Hematopoietic multipotent progenitor cell treated with erythropoietin and hydrocortisone succinate and interleukin-3 and kit ligand, for 17 days (in vitro differentiated cells): ENCODE measurements at regions not wholly inside any gene's neighbourhood (a gene's known extent, or its start where the extent isn't known, plus 50 kb on each side); places are given as distances from the start of the nearest gene placed in this dataset.

Experiments
- DNase-seq: peaks from one replicate; pipeline ENCODE4 v3.0.0-alpha.2; 2015; ENCODE audit warnings: low spot score

DNA sequence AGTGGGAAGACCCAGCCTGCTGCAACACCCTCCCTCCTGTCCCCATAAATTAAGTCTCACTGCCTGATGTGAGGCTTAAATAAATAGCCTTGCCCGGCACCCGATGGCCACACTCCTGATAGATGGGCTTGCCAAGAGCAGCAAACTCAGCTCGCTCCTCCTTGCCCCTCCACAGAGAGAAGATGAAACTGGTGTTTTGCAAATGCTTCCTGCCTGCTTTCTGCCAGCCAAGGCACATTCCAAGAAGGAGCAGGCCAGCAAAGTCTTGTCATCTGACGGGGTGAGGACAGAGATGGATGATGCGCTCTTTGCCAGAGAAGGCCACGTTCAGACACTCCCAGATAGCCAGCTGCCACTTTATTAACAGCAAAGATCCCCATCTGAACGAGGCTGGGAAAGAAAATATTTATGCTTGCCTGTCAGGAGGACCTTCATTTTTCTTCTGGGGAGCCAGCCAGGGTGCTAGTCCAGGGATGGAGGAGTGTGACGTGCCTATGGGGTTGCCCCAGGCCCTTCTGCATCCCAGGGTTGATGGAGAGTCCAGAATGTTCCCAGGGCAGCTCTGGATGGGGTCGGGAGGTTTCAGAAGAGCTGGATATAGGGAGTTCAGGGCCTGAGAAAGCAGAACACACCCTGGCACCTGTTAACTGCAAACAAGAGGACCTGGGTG, 265.4 kb downstream of the FOXD2 start:
- no peak for DNase-seq

DNA sequence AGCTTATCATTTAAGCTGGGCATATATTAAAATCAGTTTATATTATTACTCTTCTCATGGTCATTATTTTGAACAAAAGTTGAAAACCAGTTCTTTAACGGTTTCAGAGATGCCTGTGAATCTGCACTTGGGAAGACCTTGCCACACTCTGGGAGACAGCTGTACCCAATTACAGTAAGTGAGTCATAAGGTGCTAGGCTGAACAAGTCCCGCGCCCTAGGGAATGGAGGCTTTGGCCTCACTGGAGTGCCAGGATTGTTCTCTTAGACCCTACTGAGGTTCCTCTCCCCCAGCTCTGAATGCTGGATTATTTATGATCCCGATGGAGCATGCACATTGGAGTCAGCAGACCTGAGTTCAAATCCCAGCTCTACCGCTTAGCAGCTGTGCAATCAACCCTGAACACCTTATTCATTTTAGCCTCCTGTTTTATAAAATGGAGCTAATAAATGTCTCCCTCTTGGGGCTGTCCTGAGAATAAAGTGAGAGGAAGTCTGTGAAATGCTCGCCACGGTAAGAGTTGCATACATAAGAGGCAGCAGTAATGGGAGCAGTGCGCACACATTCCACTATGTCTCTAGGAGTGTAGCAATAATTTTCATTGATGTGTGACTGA, 266.2 kb downstream of the FOXD2 start:
- no peak for DNase-seq

DNA sequence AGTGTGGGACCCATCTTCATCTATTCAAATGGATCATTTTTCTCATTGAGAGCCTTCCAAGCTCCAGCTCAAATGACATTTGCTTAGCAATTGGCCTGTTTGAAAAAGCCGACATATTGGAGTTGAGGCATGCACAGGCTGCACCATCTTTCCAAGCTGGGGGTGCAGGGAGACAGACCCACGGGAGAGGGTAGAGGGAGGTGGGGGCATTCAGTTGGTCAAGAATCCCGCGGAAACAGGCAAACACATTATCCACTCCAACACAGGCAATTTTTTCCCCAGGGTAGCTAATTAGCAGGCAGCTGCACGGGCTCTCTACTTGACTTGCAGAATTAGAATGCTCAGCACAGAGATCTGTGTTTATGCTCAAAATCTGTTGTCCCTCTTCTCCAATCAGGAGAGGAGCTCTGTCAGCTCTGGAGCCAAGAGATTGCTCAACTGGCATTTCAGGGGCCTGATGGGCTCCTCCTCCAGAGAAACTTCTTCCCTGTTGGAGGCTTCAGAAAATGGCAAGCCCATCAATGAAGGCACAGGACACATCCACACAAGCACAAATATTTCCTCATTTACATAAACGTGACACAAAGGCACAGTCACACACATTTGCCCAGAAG, 267.8 kb downstream of the FOXD2 start:
- no peak for DNase-seq

DNA sequence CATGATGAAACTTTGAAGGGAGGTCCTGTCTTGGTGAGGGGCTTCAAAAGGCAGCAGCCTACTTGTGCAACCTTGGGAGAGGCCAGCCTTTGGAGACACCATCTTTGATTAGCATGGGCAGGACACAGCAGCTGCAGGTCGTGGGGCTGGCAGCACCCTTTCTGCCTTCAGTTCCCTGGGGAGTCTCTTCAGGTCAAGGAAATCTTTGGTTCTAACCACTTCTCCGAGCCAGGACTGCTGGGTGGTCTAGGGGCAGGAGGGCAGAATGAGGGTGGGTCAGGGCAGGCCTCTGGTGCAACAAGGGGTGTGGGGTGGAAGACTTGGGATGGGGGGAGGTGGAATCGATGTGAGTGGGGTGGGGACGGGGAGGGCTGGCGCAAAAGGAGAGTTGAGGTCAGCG, 269.7 kb downstream of the FOXD2 start:
- no peak for DNase-seq

DNA sequence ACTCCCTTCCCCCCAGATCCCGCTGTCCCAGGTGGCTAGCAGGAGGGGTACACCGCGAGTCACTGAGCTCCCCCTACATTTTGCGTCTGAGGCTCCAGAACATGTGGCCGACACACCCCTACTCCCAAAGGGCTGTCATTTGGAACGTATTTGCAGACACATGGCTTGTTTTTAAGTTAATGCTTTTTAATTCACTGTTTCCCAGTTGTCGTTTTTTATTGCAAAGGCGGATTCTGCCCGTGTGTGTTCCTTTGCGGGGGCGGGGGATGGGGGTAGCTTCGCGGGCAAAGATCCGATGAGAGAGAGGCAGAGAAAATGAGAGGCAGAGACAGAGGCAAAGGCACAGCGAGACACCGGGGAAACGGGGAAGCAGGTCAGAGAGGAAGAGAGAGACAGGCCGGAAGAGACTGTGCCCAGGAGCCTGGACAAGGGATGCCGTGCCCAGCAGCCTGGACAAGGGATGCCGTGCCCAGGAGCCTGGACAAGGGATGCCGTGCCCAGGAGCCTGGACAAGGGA, 270.2 kb downstream of the FOXD2 start:
- DNase-seq: no peak

DNA sequence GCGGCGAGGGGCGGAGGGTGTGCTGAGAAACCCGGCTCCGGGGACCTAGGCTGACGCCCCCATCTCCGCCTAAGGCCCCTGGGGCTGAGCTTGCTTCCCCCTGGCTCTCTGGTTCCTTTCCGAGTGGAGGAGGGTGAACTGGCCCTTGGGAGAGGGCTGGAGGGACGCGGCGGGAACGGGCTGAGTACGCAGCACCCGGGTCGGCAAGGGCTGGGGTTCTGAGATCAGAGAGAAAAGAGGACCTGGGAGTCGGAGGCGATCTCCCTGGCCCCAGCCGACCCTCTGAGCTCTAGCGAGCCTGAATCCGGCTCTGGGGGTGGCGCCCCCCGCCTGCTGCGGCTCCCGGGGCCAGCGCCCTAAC, 270.8 kb downstream of the FOXD2 start:
- no peak for DNase-seq

DNA sequence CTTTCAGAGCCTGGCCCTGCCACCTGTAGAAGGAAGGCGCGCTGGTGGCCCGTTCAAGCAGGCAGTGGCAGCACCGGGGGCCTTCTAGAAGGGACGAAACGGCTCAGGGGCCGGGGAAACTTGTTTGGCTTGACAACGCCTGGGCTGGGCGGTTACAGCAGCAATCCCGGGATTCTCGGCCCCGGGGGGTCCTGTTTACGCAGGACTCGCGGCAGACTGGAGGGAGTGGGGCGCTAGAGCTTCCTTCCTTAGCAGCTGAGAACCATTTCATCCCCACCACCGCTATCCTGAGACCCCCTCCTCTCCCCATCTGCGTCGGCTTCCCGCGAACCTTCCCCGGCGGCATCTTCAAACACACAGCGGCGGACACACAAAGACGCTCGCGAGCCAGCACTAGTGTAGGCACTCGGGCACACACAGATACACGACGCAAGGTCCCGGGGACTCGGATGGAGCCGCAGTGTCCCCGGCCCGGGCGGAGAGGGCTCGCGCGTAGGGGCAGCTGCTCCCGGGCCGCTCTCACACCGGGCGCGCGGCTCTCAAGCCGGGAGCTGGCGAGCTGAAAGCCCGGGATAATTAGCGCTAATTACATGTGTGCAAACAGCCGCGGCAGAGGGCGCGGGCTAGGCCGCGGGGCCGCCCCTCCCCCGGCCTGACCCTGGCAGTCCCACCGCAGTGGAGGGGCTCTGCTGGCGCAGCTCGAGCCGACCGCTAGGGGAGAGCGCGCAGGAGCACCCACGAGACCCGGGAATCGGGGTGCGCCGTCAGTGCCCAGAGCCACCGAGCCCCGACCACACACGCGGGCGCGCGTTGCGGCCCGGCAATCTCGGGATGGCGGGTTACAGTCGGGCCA, 271.4 kb downstream of the FOXD2 start:
- no peak for DNase-seq

DNA sequence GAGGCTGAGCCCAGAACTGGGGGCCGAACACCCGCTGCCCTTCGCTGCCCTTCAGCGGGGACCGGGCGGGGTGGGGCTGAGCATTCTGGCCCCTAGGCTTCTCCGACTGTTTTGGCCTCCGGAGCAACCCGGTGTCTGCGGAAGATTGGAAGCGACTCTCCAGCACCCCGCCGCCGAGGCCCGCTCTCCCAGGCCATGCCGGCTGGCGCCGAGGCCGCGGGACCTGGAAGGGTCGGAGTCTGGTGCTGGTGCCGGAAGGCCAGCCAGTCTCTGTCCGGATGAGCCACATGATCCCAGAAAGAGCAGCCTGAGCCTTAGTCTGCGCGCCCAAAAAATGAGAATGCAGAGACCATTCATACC, 272.0 kb downstream of the FOXD2 start:
- no peak for DNase-seq

DNA sequence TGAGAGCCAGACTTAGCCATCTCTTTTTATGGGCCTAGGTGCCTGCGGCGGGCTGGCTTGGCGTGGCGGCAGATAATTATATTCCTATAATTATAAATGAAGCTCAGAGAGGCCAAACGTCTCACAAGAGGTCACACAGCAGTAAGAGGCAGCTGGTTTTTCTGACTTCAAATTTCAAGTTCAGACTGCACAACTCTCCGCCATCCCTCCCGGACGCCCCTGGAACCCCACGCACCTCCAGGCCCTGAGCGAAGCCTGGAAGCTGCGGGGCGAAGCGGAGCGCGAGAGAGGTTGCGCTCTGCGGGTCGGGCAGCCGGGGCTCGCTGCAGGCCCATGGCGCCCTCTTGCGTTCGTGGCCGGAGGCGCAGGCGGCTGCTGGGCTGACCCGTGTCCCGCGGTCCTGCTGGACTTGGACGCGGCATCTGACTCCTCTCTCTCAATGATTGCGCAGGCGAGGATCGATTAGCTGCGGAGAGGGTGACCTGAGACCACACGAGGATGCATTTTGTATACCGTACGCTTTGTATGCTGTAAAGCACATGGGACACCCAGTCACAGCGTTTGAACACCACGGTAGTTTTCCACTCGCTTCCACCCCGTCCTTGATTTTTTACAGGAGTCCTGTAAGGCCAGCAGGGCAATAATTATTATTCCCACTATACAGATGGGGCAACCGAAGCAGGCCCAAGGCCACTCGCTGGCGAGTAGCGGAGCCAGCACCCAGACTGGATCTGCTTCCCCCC, 272.7 kb downstream of the FOXD2 start:
- DNase-seq: peak; percentile 33
